ENCODE measurements at regions not wholly inside any gene's neighbourhood (a gene's known extent, or its start where the extent isn't known, plus 50 kb on each side); places are given as distances from the start of the nearest gene placed in this dataset.

- TF ChIP-seq GTF2F1 (IDR thresholded peaks at IDR 0.05; ENCODE audit: low read length) (no peak), PRPF4 (IDR thresholded peaks at IDR 0.05; ENCODE audit: low read depth, low read length, poor library complexity, severe bottlenecking) (no peak), PBX3 (CRISPR knock-in tag; IDR thresholded peaks at IDR 0.05; ENCODE audit: borderline replicate concordance) (no peak), PHF20 (CRISPR knock-in tag; IDR thresholded peaks at IDR 0.05) (no peak), DR1 (CRISPR knock-in tag; IDR thresholded peaks at IDR 0.05) (no peak)
Measured at GRCh38 chr9:103658156-103658555, 436.0 kb upstream of the SMC2 start.
